Astrocyte (in vitro differentiated cells and primary cell): ENCODE measurements at regions not wholly inside any gene's neighbourhood (a gene's known extent, or its start where the extent isn't known, plus 50 kb on each side); places are given as distances from the start of the nearest gene placed in this dataset.
"Not testable (repeated sequence)": the region's sequence is repeated elsewhere in the genome, so short reads cannot be mapped to it uniquely, and the experiment has no call there.

Experiments used
- DNase-seq: peaks from one replicate; pipeline ENCODE4 v3.0.0-alpha.2; 2010; ENCODE audit warnings: low read depth
- FAIRE-seq: peaks from 2 replicates; lab custom pipeline; 2011; peaks lifted over from hg19 to GRCh38; lab: Jason Lieb, UNC
- H2AFZ ChIP-seq: 2 replicates; pipeline ENCODE4 v1.6.0; 2012; ENCODE audit warnings: low read depth, low read length, inconsistent platforms
- H3K27ac ChIP-seq: 2 replicates; pipeline ENCODE4 v1.5.1; 2011; ENCODE audit warnings: low read depth, low read length, inconsistent platforms
- H3K27me3 ChIP-seq: 2 replicates; pipeline ENCODE4 v1.6.0; 2011; ENCODE audit warnings: low read length, inconsistent platforms; ENCODE audit not compliant: insufficient read depth
- H3K36me3 ChIP-seq: 2 replicates; pipeline ENCODE4 v1.5.1; 2011; ENCODE audit warnings: low read length, inconsistent platforms; ENCODE audit not compliant: insufficient read depth
- H3K4me1 ChIP-seq: 2 replicates; pipeline ENCODE4 v1.5.1; 2011; ENCODE audit warnings: low read length, inconsistent platforms; ENCODE audit not compliant: insufficient read depth
- H3K4me2 ChIP-seq: 2 replicates; pipeline ENCODE4 v1.6.0; 2012; ENCODE audit warnings: low read length, inconsistent platforms
- H3K4me3 ChIP-seq: 2 replicates; pipeline ENCODE4 v1.5.1; 2011; ENCODE audit warnings: low read depth, mild to moderate bottlenecking, low read length, inconsistent platforms; ENCODE audit not compliant: insufficient read depth
- H3K79me2 ChIP-seq: 2 replicates; pipeline ENCODE4 v1.6.0; 2012; ENCODE audit warnings: mild to moderate bottlenecking, low read length, inconsistent platforms; ENCODE audit not compliant: insufficient read depth
- H3K9ac ChIP-seq: 2 replicates; pipeline ENCODE4 v1.6.0; 2012; ENCODE audit warnings: mild to moderate bottlenecking, low read length, inconsistent platforms
- H3K9me3 ChIP-seq: 2 replicates; pipeline ENCODE4 v1.5.1; 2012; ENCODE audit warnings: low read depth, mild to moderate bottlenecking, low read length, inconsistent platforms; ENCODE audit not compliant: insufficient read depth
- H4K20me1 ChIP-seq: 2 replicates; pipeline ENCODE4 v1.6.0; 2012; ENCODE audit warnings: low read length, inconsistent platforms; ENCODE audit not compliant: insufficient read depth
- H3K27ac Mint-ChIP-seq: one replicate; pipeline ENCODE4 v1.8.0; 2021; ENCODE audit warnings: mild to moderate bottlenecking, mixed read lengths; ENCODE audit not compliant: unreplicated experiment
- H3K27me3 Mint-ChIP-seq: one replicate; pipeline ENCODE4 v1.8.0; 2021; ENCODE audit warnings: low read depth, mixed read lengths; ENCODE audit not compliant: unreplicated experiment
- H3K36me3 Mint-ChIP-seq: one replicate; pipeline ENCODE4 v1.8.0; 2021; ENCODE audit warnings: low read depth, mixed read lengths; ENCODE audit not compliant: unreplicated experiment
- H3K4me1 Mint-ChIP-seq: one replicate; pipeline ENCODE4 v1.8.0; 2021; ENCODE audit warnings: low read depth, mixed read lengths; ENCODE audit not compliant: unreplicated experiment
- H3K4me3 Mint-ChIP-seq: one replicate; pipeline ENCODE4 v1.8.0; 2021; ENCODE audit warnings: mild to moderate bottlenecking, moderate library complexity, mixed read lengths; ENCODE audit not compliant: unreplicated experiment
- H3K9me3 Mint-ChIP-seq: one replicate; pipeline ENCODE4 v1.8.0; 2021; ENCODE audit warnings: mild to moderate bottlenecking, mixed read lengths; ENCODE audit not compliant: unreplicated experiment
- CTCF ChIP-seq: IDR thresholded peaks from 2 replicates; pipeline ENCODE4 v1.5.1; 2011; ENCODE audit warnings: low read depth, mild to moderate bottlenecking, inconsistent platforms, low read length, moderate library complexity; ENCODE audit not compliant: insufficient read depth
- EZH2 ChIP-seq: IDR thresholded peaks from 2 replicates; pipeline ENCODE4 v1.6.1; 2012; ENCODE audit warnings: mild to moderate bottlenecking, low read length, inconsistent platforms; ENCODE audit not compliant: insufficient read depth

GRCh38 chr4:10388146-10388545, 69.1 kb downstream of the ZNF518B start:
- H3K79me2 ChIP-seq, H3K4me3 ChIP-seq, H3K36me3 ChIP-seq, H3K36me3 Mint-ChIP-seq, H3K9me3 Mint-ChIP-seq, H4K20me1 ChIP-seq, DNase-seq, H3K4me2 ChIP-seq, H3K27ac ChIP-seq, H3K27me3 ChIP-seq, H2AFZ ChIP-seq, H3K27ac Mint-ChIP-seq, H3K4me1 Mint-ChIP-seq, H3K4me3 Mint-ChIP-seq, H3K27me3 Mint-ChIP-seq, FAIRE-seq, H3K9ac ChIP-seq, H3K9me3 ChIP-seq, H3K4me1 ChIP-seq: not testable (repeated sequence)

- Mint-ChIP-seq H3K36me3 (no peaks in the 10 kb centered on the region), H3K4me1 (peaks cover 5% of the 10 kb centered on the region), H3K27ac (no peak overlapping the region), H3K4me3 (no peak overlapping the region), H3K9me3 (peaks cover 5% of the 10 kb centered on the region), H3K27me3 (peaks cover 3% of the 10 kb centered on the region)
- H4K20me1 ChIP-seq = no peaks in the 10 kb centered on the region
- H3K36me3 ChIP-seq = no peaks in the 10 kb centered on the region
- H3K27ac ChIP-seq = no peak overlapping the region
- no peaks in the 10 kb centered on the region for H3K79me2 ChIP-seq
- no peaks in the 10 kb centered on the region for H3K27me3 ChIP-seq
- H3K4me3 ChIP-seq = no peak overlapping the region
- DNase-seq = no peak
- no peak for FAIRE-seq
- peaks cover 4% of the 10 kb centered on the region for H3K9me3 ChIP-seq
- TF ChIP-seq EZH2 = no peak
- TF ChIP-seq CTCF = no peak
- H3K4me1 ChIP-seq = no peaks in the 10 kb centered on the region
- no peak overlapping the region for H3K4me2 ChIP-seq
- H3K9ac ChIP-seq = no peak overlapping the region
- no peak overlapping the region for H2AFZ ChIP-seq
Observed at GRCh38 chr4:10385994-10386394, 71.2 kb downstream of the ZNF518B start.

GRCh38 chr4:10384974-10385373, 72.3 kb downstream of the ZNF518B start:
- Histone ChIP-seq H3K4me2 (no peak overlapping the region), H2AFZ (no peak overlapping the region), H3K27me3 (no peaks in the 10 kb centered on the region), H3K36me3 (no peaks in the 10 kb centered on the region), H3K27ac (no peak overlapping the region), H3K79me2 (no peaks in the 10 kb centered on the region), H4K20me1 (no peaks in the 10 kb centered on the region), H3K4me3 (no peak overlapping the region), H3K4me1 (no peaks in the 10 kb centered on the region), H3K9me3 (peaks cover 4% of the 10 kb centered on the region), H3K9ac (no peak overlapping the region)
- H3K4me3 Mint-ChIP-seq = no peak overlapping the region
- no peak for TF ChIP-seq CTCF
- TF ChIP-seq EZH2 = no peak
- no peak for DNase-seq
- peaks cover 2% of the 10 kb centered on the region for H3K9me3 Mint-ChIP-seq
- H3K27ac Mint-ChIP-seq = no peak overlapping the region
- H3K36me3 Mint-ChIP-seq = no peaks in the 10 kb centered on the region
- no peak for FAIRE-seq
- peaks cover 3% of the 10 kb centered on the region for H3K27me3 Mint-ChIP-seq
- H3K4me1 Mint-ChIP-seq = peaks cover 5% of the 10 kb centered on the region
